A673 (cell line): ENCODE measurements at regions not wholly inside any gene's neighbourhood (a gene's known extent, or its start where the extent isn't known, plus 50 kb on each side); places are given as distances from the start of the nearest gene placed in this dataset.

Experiments used
- EZH2 ChIP-seq: fragments of 200-600 bp; sonication (generic); IDR thresholded peaks from 2 replicates; pipeline ENCODE4 v1.6.1; 2017; ENCODE audit warnings: borderline replicate concordance, low read depth, mild to moderate bottlenecking, mixed read lengths, antibody characterized with exemption, low read length; ENCODE audit not compliant: poor library complexity, severe bottlenecking
- TF ChIP-seq, protein P1 (sequence below): fragments of 300-800, 200-600 bp; sonication (generic); conservative IDR thresholded peaks from 2 replicates; pipeline ENCODE4 v1.5.1; 2017; ENCODE audit warnings: low read depth, mild to moderate bottlenecking, antibody characterized with exemption, low read length, moderate library complexity, mixed read lengths

- TF ChIP-seq, protein P1, sequence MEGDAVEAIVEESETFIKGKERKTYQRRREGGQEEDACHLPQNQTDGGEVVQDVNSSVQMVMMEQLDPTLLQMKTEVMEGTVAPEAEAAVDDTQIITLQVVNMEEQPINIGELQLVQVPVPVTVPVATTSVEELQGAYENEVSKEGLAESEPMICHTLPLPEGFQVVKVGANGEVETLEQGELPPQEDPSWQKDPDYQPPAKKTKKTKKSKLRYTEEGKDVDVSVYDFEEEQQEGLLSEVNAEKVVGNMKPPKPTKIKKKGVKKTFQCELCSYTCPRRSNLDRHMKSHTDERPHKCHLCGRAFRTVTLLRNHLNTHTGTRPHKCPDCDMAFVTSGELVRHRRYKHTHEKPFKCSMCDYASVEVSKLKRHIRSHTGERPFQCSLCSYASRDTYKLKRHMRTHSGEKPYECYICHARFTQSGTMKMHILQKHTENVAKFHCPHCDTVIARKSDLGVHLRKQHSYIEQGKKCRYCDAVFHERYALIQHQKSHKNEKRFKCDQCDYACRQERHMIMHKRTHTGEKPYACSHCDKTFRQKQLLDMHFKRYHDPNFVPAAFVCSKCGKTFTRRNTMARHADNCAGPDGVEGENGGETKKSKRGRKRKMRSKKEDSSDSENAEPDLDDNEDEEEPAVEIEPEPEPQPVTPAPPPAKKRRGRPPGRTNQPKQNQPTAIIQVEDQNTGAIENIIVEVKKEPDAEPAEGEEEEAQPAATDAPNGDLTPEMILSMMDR: no peak
- TF ChIP-seq EZH2: no peak
Observed at GRCh38 chr16:17812771-17813170, 342.0 kb upstream of the XYLT1 start.
